Cerebellar nuclear complex (tissue), 1 donor: ENCODE measurements at regions not wholly inside any gene's neighbourhood (a gene's known extent, or its start where the extent isn't known, plus 50 kb on each side); places are given as distances from the start of the nearest gene placed in this dataset.

Source experiments
- DNase-seq, 2 experiments: peaks; one replicate each; lab custom pipeline; 2025; lab: John Stamatoyannopoulos, UW

- no peak for DNase-seq
Measured at GRCh38 chr18:72181241-72181764, 362.8 kb downstream of the CBLN2 start.

- no peak for DNase-seq
Measured at GRCh38 chr18:72180689-72181088, 363.5 kb downstream of the CBLN2 start.

GRCh38 chr18:72174972-72175649 lies 369.0 kb downstream of the CBLN2 start:
- no peak for DNase-seq

- DNase-seq: no peak
Measured at GRCh38 chr18:72171596-72171995, 372.5 kb downstream of the CBLN2 start.

GRCh38 chr18:72161691-72162090 lies 382.5 kb downstream of the CBLN2 start:
- DNase-seq: no peak

- DNase-seq: no peak
Measured at GRCh38 chr18:72160510-72161445, 383.4 kb downstream of the CBLN2 start.

GRCh38 chr18:72155327-72155726 lies 388.8 kb downstream of the CBLN2 start:
- DNase-seq: no peak

- no peak for DNase-seq
Measured at GRCh38 chr18:72154926-72155325, 389.2 kb downstream of the CBLN2 start.

GRCh38 chr18:72152935-72153334 lies 391.2 kb downstream of the CBLN2 start:
- DNase-seq: no peak

GRCh38 chr18:72147830-72148229 lies 396.3 kb downstream of the CBLN2 start:
- no peak for DNase-seq

GRCh38 chr18:72140007-72140406 lies 404.1 kb downstream of the CBLN2 start:
- no peak for DNase-seq

GRCh38 chr18:72128649-72129048 lies 415.5 kb downstream of the CBLN2 start:
- DNase-seq: no peak

- no peak for DNase-seq
Measured at GRCh38 chr18:72122103-72122502, 422.0 kb downstream of the CBLN2 start.

- no peak for DNase-seq
Measured at GRCh38 chr18:72119082-72119481, 425.1 kb downstream of the CBLN2 start.

- no peak for DNase-seq
Measured at GRCh38 chr18:72114801-72115594, 429.1 kb downstream of the CBLN2 start.

- no peak for DNase-seq
Measured at GRCh38 chr18:72107647-72108383, 436.3 kb downstream of the CBLN2 start.

GRCh38 chr18:72104851-72105250 lies 439.3 kb downstream of the CBLN2 start:
- DNase-seq: no peak

GRCh38 chr18:72102412-72102811 lies 441.7 kb downstream of the CBLN2 start:
- DNase-seq: no peak

GRCh38 chr18:72100465-72101004 lies 443.6 kb downstream of the CBLN2 start:
- DNase-seq: no peak

GRCh38 chr18:72091369-72091768 lies 452.8 kb downstream of the CBLN2 start:
- no peak for DNase-seq

- no peak for DNase-seq
Measured at GRCh38 chr18:72089432-72089831, 454.7 kb downstream of the CBLN2 start.
